Hepatocyte (in vitro differentiated cells): ENCODE measurements at regions not wholly inside any gene's neighbourhood (a gene's known extent, or its start where the extent isn't known, plus 50 kb on each side); places are given as distances from the start of the nearest gene placed in this dataset.

ENCODE experiments used
- DNase-seq: peaks from one replicate; pipeline ENCODE4 v3.0.0-alpha.2; 2016; ENCODE audit warnings: low spot score
- H2AFZ ChIP-seq: fragments of 200-600 bp; sonication (generic); 2 replicates; pipeline ENCODE4 v1.6.0; 2016; ENCODE audit warnings: antibody characterized with exemption, mild to moderate bottlenecking
- H3K27ac ChIP-seq: fragments of 200-600 bp; sonication (generic); 2 replicates; pipeline ENCODE4 v1.5.1; 2016; ENCODE audit warnings: mild to moderate bottlenecking
- H3K27me3 ChIP-seq: fragments of 200-600 bp; sonication (generic); 2 replicates; pipeline ENCODE4 v1.6.1; 2016
- H3K36me3 ChIP-seq: fragments of 200-600 bp; sonication (generic); replicated peaks from 2 replicates; pipeline ENCODE4 v1.5.1; 2016; ENCODE audit warnings: low read depth; ENCODE audit not compliant: insufficient read depth
- H3K4me1 ChIP-seq: fragments of 200-600 bp; sonication (generic); 2 replicates; pipeline ENCODE4 v1.5.1; 2016; ENCODE audit warnings: mild to moderate bottlenecking, moderate library complexity; ENCODE audit not compliant: insufficient read depth
- H3K4me2 ChIP-seq: fragments of 200-600 bp; sonication (generic); 2 replicates; pipeline ENCODE4 v1.6.0; 2016
- H3K4me3 ChIP-seq: fragments of 200-600 bp; sonication (generic); 2 replicates; pipeline ENCODE4 v1.5.1; 2016; ENCODE audit warnings: mild to moderate bottlenecking
- H3K79me2 ChIP-seq: fragments of 200-600 bp; sonication (generic); 2 replicates; pipeline ENCODE4 v1.6.0; 2017; ENCODE audit warnings: mild to moderate bottlenecking
- H3K9me2 ChIP-seq: fragments of 200-600 bp; sonication (generic); replicated peaks from 2 replicates; pipeline ENCODE4 v1.6.0; 2017; ENCODE audit warnings: mild to moderate bottlenecking; ENCODE audit not compliant: insufficient read depth
- H3K9me3 ChIP-seq: fragments of 200-600 bp; sonication (generic); 2 replicates; pipeline ENCODE4 v1.5.1; 2016; ENCODE audit warnings: low read depth, mild to moderate bottlenecking
- H4K20me1 ChIP-seq: fragments of 200-600 bp; sonication (generic); 2 replicates; pipeline ENCODE4 v1.6.0; 2016; ENCODE audit warnings: mild to moderate bottlenecking; ENCODE audit not compliant: insufficient read depth, poor library complexity, severe bottlenecking
- CTCF ChIP-seq: fragments of 200-600 bp; sonication (generic); IDR thresholded peaks from 2 replicates; pipeline ENCODE4 v1.5.1; 2016; ENCODE audit warnings: antibody characterized with exemption, mild to moderate bottlenecking; ENCODE audit not compliant: poor library complexity
- EZH2 ChIP-seq: fragments of 200-600 bp; sonication (generic); IDR thresholded peaks from 2 replicates; pipeline ENCODE4 v1.6.1; 2016; ENCODE audit warnings: antibody characterized with exemption, mild to moderate bottlenecking, borderline replicate concordance
- EZH2phosphoT487 ChIP-seq: fragments of 200-600 bp; sonication (generic); IDR thresholded peaks from one replicate; pipeline ENCODE4 v1.6.1; 2018; ENCODE audit warnings: antibody characterized with exemption, mild to moderate bottlenecking, low read depth, moderate library complexity; ENCODE audit not compliant: unreplicated experiment, severe bottlenecking
- WGBS: methylation state at CpG from one replicate; pipeline ENCODE4 v1.1.6; 2016; ENCODE audit warnings: low lambda C conversion rate; ENCODE audit errors: missing lambda C conversion rate; 5-methylcytosine and 5-hydroxymethylcytosine counted together

GRCh38 chr5:101785090-101785489 lies 511.0 kb downstream of the SLCO4C1 start:
- WGBS: 67% methylated on average over 2 of the region's 2 CpGs
- no peak overlapping the region for H3K27ac ChIP-seq
- no peaks in the 10 kb centered on the region for H3K9me3 ChIP-seq
- H3K27me3 ChIP-seq: no peaks in the 10 kb centered on the region
- H3K4me2 ChIP-seq: no peak overlapping the region
- H3K36me3 ChIP-seq: no peaks in the 10 kb centered on the region
- H3K79me2 ChIP-seq: no peaks in the 10 kb centered on the region
- DNase-seq: no peak
- no peak overlapping the region for H2AFZ ChIP-seq
- H4K20me1 ChIP-seq: no peaks in the 10 kb centered on the region
- TF ChIP-seq CTCF (no peak), EZH2phosphoT487 (no peak), EZH2 (no peak)
- no peaks in the 10 kb centered on the region for H3K9me2 ChIP-seq
- no peak overlapping the region for H3K4me3 ChIP-seq
- no peaks in the 10 kb centered on the region for H3K4me1 ChIP-seq

GRCh38 chr5:101783241-101784013 lies 512.7 kb downstream of the SLCO4C1 start:
- Histone ChIP-seq H3K36me3 (no peaks in the 10 kb centered on the region), H4K20me1 (no peaks in the 10 kb centered on the region), H3K27me3 (no peaks in the 10 kb centered on the region), H3K9me2 (no peaks in the 10 kb centered on the region), H3K4me1 (no peaks in the 10 kb centered on the region), H3K4me3 (no peak overlapping the region), H3K4me2 (peak overlapping the region; percentile 57), H3K27ac (no peak overlapping the region), H3K9me3 (no peaks in the 10 kb centered on the region), H2AFZ (no peak overlapping the region), H3K79me2 (no peaks in the 10 kb centered on the region)
- 77% methylated on average over 26 of the region's 26 CpGs for WGBS
- TF ChIP-seq EZH2 (no peak), CTCF (no peak), EZH2phosphoT487 (no peak)
- no peak for DNase-seq

GRCh38 chr5:101782352-101783103 lies 513.6 kb downstream of the SLCO4C1 start:
- H3K79me2 ChIP-seq: no peaks in the 10 kb centered on the region
- no peaks in the 10 kb centered on the region for H4K20me1 ChIP-seq
- no peak overlapping the region for H3K27ac ChIP-seq
- no peaks in the 10 kb centered on the region for H3K9me3 ChIP-seq
- H3K4me3 ChIP-seq: no peak overlapping the region
- no peak for DNase-seq
- H3K36me3 ChIP-seq: no peaks in the 10 kb centered on the region
- H3K9me2 ChIP-seq: no peaks in the 10 kb centered on the region
- H2AFZ ChIP-seq: no peak overlapping the region
- 70% methylated on average over 10 of the region's 10 CpGs for WGBS
- no peaks in the 10 kb centered on the region for H3K27me3 ChIP-seq
- TF ChIP-seq EZH2 (no peak), EZH2phosphoT487 (no peak), CTCF (no peak)
- H3K4me1 ChIP-seq: no peaks in the 10 kb centered on the region
- no peak overlapping the region for H3K4me2 ChIP-seq
